ENCODE measurements at regions not wholly inside any gene's neighbourhood (a gene's known extent, or its start where the extent isn't known, plus 50 kb on each side); places are given as distances from the start of the nearest gene placed in this dataset.

GRCh38 chr10:16259726-16260125 lies 177.1 kb upstream of the PTER start (continued):
- TF ChIP-seq, protein P1, sequence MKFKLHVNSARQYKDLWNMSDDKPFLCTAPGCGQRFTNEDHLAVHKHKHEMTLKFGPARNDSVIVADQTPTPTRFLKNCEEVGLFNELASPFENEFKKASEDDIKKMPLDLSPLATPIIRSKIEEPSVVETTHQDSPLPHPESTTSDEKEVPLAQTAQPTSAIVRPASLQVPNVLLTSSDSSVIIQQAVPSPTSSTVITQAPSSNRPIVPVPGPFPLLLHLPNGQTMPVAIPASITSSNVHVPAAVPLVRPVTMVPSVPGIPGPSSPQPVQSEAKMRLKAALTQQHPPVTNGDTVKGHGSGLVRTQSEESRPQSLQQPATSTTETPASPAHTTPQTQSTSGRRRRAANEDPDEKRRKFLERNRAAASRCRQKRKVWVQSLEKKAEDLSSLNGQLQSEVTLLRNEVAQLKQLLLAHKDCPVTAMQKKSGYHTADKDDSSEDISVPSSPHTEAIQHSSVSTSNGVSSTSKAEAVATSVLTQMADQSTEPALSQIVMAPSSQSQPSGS (IDR thresholded peaks at IDR 0.05; ENCODE audit: low read length), result no peak
- TF ChIP-seq PML (IDR thresholded peaks at IDR 0.05; ENCODE audit: low read length), result no peak
- TF ChIP-seq FOXM1 (IDR thresholded peaks at IDR 0.05; ENCODE audit: low read depth, low read length), result no peak
- TF ChIP-seq BHLHE40 (IDR thresholded peaks at IDR 0.05; ENCODE audit: borderline replicate concordance in 1 of 2, low read depth in 2 of 2, low read length in 1 of 2), result no peak
- TF ChIP-seq RAD51 (IDR thresholded peaks at IDR 0.05), result no peak

GRCh38 chr10:16260388-16260787 lies 176.4 kb upstream of the PTER start:
- DNase-seq (ENCODE audit: low read depth, low spot score) (no peak), ATAC-seq (no peak), FAIRE-seq (no peak)
- Histone ChIP-seq H3K9me3 (replicated peaks; ENCODE audit: control insufficient read depth, insufficient read depth, low read length) (no peaks in the 10 kb centered on the region), H3K27me3 (replicated peaks in 1 of 2; ENCODE audit: control insufficient read depth in 2 of 2, insufficient read depth in 2 of 2, low read length in 1 of 2) (no peaks in the 10 kb centered on the region), H3K9ac (ENCODE audit: control insufficient read depth, insufficient read depth, low read length) (no peak overlapping the region), H3K4me2 (ENCODE audit: control insufficient read depth, insufficient read depth) (no peak overlapping the region), H3K27ac (ENCODE audit: control insufficient read depth, insufficient read depth) (no peak overlapping the region), H3K79me2 (ENCODE audit: control insufficient read depth, insufficient read depth, low read length) (no peaks in the 10 kb centered on the region), H3K4me1 (ENCODE audit: control insufficient read depth, insufficient read depth, low read length) (no peaks in the 10 kb centered on the region), H3K36me3 (ENCODE audit: control insufficient read depth in 2 of 2, insufficient read depth in 2 of 2, low read length in 1 of 2) (no peaks in the 10 kb centered on the region), H3K4me3 (no peak overlapping the region), H4K20me1 (ENCODE audit: control insufficient read depth, insufficient read depth) (no peaks in the 10 kb centered on the region), H2AFZ (ENCODE audit: control insufficient read depth, low read depth, low read length) (no peak overlapping the region)
- ChIA-PET CTCF (no interaction called here), SMC1A (ENCODE audit: uncharacterized antibody, unreplicated experiment) (interaction anchor here (0.7 kb wide), 1 partner anchor 190 kb away, joined by 3 read pairs; no protein-coding TSS in a partner anchor), POLR2A (no interaction called here), RAD21 (ENCODE audit: unreplicated experiment) (no interaction called here)
- in situ Hi-C loops (cut with MboI), result no loop called here
- TF ChIP-seq IRF3 (IDR thresholded peaks at IDR 0.05) (no peak), SIN3A (IDR thresholded peaks at IDR 0.05; ENCODE audit: low read depth, low read length) (no peak), ZNF207 (IDR thresholded peaks at IDR 0.05; ENCODE audit: borderline replicate concordance) (no peak), MEF2A (IDR thresholded peaks at IDR 0.05; ENCODE audit: insufficient read depth, low read depth, low read length) (no peak), PML (IDR thresholded peaks at IDR 0.05; ENCODE audit: low read length) (no peak), ZBED1 (IDR thresholded peaks at IDR 0.05; ENCODE audit: borderline replicate concordance) (no peak), ZBTB4 (CRISPR knock-in tag; IDR thresholded peaks at IDR 0.05) (no peak)
- intact Hi-C loops (cut with micrococcal nuclease; ENCODE audit: unreplicated experiment), result no loop called here
- no TSS peak for BruUV-seq (replicated peaks)

Measured in GM12878 (cell line).